Heart right ventricle (tissue), 16 donors: ENCODE measurements at regions not wholly inside any gene's neighbourhood (a gene's known extent, or its start where the extent isn't known, plus 50 kb on each side); places are given as distances from the start of the nearest gene placed in this dataset.

Experiments
- ATAC-seq, 8 donors: fragments of 200-7000 bp; cut with Tn5 transposase; one replicate each; pipeline ENCODE4 v1.9.1; 2020; ENCODE audit warnings: mild to moderate bottlenecking in 8 of 8, moderate library complexity in 8 of 8, moderate number of reproducible peaks in 1 of 8
- DNase-seq, 2 donors: peaks; one replicate each; pipeline ENCODE4 v3.0.0-alpha.2; 2020
- H3K27ac ChIP-seq, 10 donors: fragments of 200-600 bp; sonication (generic) in 2 of 10; one replicate each; pipeline versions ENCODE4 v1.5.0 to v1.8.0; 2020 to 2022; ENCODE audit warnings: mild to moderate bottlenecking in 3 of 10
- H3K27me3 ChIP-seq, 7 donors: fragments of 200-600 bp; one replicate each; pipeline ENCODE4 v1.8.0; 2021 to 2022; ENCODE audit warnings: mild to moderate bottlenecking in 2 of 7
- H3K36me3 ChIP-seq, 9 donors: fragments of 200-600 bp; sonication (generic) in 1 of 9; one replicate each; pipeline versions ENCODE4 v1.5.0 to v1.8.0; 2020 to 2022; ENCODE audit warnings: mild to moderate bottlenecking in 2 of 9
- H3K4me1 ChIP-seq, 9 donors: fragments of 200-600 bp; sonication (generic) in 1 of 9; one replicate each; pipeline versions ENCODE4 v1.5.0 to v1.8.0; 2020 to 2022; ENCODE audit warnings: mild to moderate bottlenecking in 4 of 9
- H3K4me3 ChIP-seq, 10 donors: fragments of 200-600 bp; sonication (generic) in 2 of 10; one replicate each; pipeline versions ENCODE4 v1.5.0 to v1.8.0; 2020 to 2022; ENCODE audit warnings: mild to moderate bottlenecking in 7 of 10, moderate library complexity in 2 of 10
- H3K9me3 ChIP-seq, 11 donors: fragments of 200-600 bp in 10 of 11; sonication (generic) in 2 of 11; one replicate each; pipeline versions ENCODE4 v1.5.0 to v1.8.0; 2013 to 2022; ENCODE audit warnings: mild to moderate bottlenecking in 2 of 11, control low read depth in 1 of 11, moderate library complexity in 1 of 11
- WGBS, 2 donors: extraction: QIAGEN DNeasy Blood & Tissue Kit; methylation state at CpG; one replicate each; pipeline ENCODE4 v1.1.7; 2013; ENCODE audit warnings: inconsistent platforms in 1 of 2; 5-methylcytosine and 5-hydroxymethylcytosine counted together
- intact Hi-C, 10 donors: fragments of 100-400 bp; cut with DNase I; formaldehyde crosslinking; loops; one replicate each; pipeline versions ENCODE4 v1.11.1 to v1.14.2; 2022
- TF ChIP-seq, protein P1 (sequence below), 9 donors: fragments of 200-600 bp; sonication (generic) in 2 of 9; IDR thresholded peaks; one replicate each; pipeline versions ENCODE4 v1.5.0 to v1.8.0; 2021 to 2022; ENCODE audit warnings: antibody characterized with exemption in 9 of 9, mild to moderate bottlenecking in 5 of 9, moderate library complexity in 1 of 9
- donor health status: Arrhythmogenic right ventricular cardiomyopathy.
- donor health status: ischemic (EF 13 %, LVEDD 7.1; RV severe dilation, severe dysfunction).
- donor health status: healthy with polysubstance abuse.
- donor health status: DM: no; HTN: yes; CAD: no.
- donor health status: DM: no; HTN: no; CAD: no.
- donor health status: ischemic (EF 25% LVEDD 6.9; RV normal size, moderate dysfunction).
- donor health status: ischemic (EF 25% LVEDD 5.7; RV mildly dilated, moderate dysfunction).
- donor health status: healthy.
- donor health status: DM: yes; HTN: yes; CAD: no.
- donor health status: Ischemic cardiomyopathy.
- donor health status: ischemic (EF 35%, LVEDD 5.7; RV mildly dilated, moderate dysfunction).
- donor health status: nonischemic (EF 11% LVEDD 7.7; RV severe dilation, severe dysfunction).
- donor health status: DM: yes; HTN: yes; CAD: no.
- donor health status: PGD.
- donor health status: ischemic (EF 29% LVEDD 5.4; RV normal size, mild dysfunction).
- donor health status: nonischemic (EF 23%, LVEDD 6.1; RV moderate dilation, normal function).

DNA sequence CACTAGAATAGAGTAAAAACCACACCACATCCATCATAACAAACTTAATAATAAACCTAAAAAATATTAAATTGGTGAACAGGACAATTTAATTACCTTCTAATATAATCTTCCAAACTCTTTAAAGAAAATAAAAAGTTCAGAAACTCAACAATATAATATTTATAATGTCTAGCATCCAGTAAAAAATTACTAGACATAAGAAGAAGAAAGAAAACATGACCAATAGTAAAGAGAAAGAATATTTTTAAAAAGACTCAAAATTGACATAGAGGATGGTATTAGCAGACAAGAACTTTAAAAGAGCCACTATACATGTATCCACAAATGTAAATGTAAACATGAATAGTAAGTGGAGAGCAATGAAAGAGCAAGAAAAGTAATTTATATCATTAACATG lies 388.4 kb downstream of the TFEC start:
- TF ChIP-seq, protein P1, sequence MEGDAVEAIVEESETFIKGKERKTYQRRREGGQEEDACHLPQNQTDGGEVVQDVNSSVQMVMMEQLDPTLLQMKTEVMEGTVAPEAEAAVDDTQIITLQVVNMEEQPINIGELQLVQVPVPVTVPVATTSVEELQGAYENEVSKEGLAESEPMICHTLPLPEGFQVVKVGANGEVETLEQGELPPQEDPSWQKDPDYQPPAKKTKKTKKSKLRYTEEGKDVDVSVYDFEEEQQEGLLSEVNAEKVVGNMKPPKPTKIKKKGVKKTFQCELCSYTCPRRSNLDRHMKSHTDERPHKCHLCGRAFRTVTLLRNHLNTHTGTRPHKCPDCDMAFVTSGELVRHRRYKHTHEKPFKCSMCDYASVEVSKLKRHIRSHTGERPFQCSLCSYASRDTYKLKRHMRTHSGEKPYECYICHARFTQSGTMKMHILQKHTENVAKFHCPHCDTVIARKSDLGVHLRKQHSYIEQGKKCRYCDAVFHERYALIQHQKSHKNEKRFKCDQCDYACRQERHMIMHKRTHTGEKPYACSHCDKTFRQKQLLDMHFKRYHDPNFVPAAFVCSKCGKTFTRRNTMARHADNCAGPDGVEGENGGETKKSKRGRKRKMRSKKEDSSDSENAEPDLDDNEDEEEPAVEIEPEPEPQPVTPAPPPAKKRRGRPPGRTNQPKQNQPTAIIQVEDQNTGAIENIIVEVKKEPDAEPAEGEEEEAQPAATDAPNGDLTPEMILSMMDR (IDR thresholded peaks at IDR 0.05): no peak
- no peak overlapping the region for H3K4me3 ChIP-seq
- no peak for DNase-seq
- H3K27ac ChIP-seq: no peak overlapping the region
- H3K4me1 ChIP-seq: no peaks in the 10 kb centered on the region
- no peaks in the 10 kb centered on the region for H3K27me3 ChIP-seq
- intact Hi-C loops: no loop called here
- H3K9me3 ChIP-seq: peaks cover 0 to 39% (median 5%) of the 10 kb centered on the region in 11 donors
- no peaks in the 10 kb centered on the region for H3K36me3 ChIP-seq
- no peak for ATAC-seq

DNA sequence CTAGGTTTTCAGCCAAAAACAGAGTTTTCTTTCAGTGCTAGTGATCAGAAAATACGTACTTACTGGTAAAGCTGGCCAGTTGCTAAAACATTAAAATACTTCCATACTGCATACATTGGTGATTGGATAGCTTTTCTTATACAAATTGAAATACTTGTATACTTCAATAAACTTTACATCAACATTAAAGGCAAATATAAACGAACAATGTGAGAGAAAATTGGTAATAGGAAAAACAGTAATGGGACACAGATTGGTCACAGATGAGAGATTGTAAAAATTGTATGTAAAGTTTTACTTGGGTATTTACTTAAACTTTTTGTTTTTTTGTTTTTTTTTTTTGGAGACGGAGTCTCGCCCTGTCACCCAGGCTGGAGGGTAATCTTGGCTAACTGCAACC lies 391.7 kb downstream of the TFEC start:
- ATAC-seq: no peak
- Histone ChIP-seq H3K9me3 (peaks cover 0 to 22% (median 5%) of the 10 kb centered on the region in 11 donors), H3K27ac (no peak overlapping the region), H3K4me1 (no peaks in the 10 kb centered on the region), H3K36me3 (no peaks in the 10 kb centered on the region), H3K4me3 (no peak overlapping the region), H3K27me3 (no peaks in the 10 kb centered on the region)
- DNase-seq: no peak
- intact Hi-C loops: no loop called here
- 88 to 91% methylated on average over 4 of the region's 4 CpGs for WGBS, 2 donors
- TF ChIP-seq, protein P1 (IDR thresholded peaks at IDR 0.05): no peak

DNA sequence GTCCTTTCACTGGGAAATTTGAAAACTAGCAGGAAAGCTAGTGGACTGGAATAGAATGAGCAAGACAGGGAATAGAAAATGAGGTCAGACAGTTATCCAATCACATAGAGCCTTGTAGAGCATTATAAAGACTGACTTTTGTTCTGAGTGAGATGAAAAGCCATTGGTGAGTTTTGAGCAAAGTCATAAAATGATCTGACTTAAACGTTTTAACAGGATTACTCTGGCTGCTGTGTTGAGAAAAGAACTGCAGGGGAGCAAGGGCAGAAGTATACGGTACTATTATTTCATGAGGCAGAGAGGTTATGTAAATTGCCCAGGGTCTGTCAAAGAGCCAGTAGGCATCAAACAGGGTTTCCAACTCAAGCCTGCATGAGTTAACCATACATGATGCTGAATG lies 393.4 kb downstream of the TFEC start:
- TF ChIP-seq, protein P1 (IDR thresholded peaks at IDR 0.05): no peak
- intact Hi-C loops: no loop called here

DNA sequence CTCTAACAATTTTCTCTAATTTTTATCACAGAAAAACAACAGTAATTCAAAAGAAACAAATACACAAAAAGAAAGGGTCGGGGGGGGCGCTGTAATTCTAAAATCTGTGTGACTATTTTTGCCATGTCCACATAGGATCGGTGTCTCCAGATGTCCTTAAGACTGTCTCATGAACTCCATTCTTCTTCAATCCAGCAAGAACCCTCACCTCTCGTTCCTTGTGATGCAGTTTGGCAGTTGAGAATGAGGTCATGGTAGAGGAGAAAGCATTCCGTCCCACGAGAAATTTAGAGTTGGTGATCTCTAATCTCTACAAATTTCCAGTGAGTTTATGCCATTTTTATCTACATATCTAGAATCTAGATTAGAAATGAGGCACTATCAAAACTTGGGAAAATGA lies 394.7 kb downstream of the TFEC start:
- intact Hi-C loops: no loop called here
- no peaks in the 10 kb centered on the region for H3K9me3 ChIP-seq
- ATAC-seq: no peak
- no peaks in the 10 kb centered on the region for H3K27me3 ChIP-seq
- H3K27ac ChIP-seq: no peak overlapping the region
- H3K36me3 ChIP-seq: no peaks in the 10 kb centered on the region
- TF ChIP-seq, protein P1 (IDR thresholded peaks at IDR 0.05): no peak
- 60 to 72% methylated on average over 6 of the region's 6 CpGs for WGBS, 2 donors
- H3K4me1 ChIP-seq: no peaks in the 10 kb centered on the region
- H3K4me3 ChIP-seq: no peak overlapping the region
- DNase-seq: no peak

More for the DNA sequence above, 393.4 kb downstream of the TFEC start:
- ATAC-seq: no peak
- 65% methylated on average over 2 of the region's 2 CpGs for WGBS, 2 donors
- H3K36me3 ChIP-seq: no peaks in the 10 kb centered on the region
- no peak for DNase-seq
- H3K27ac ChIP-seq: no peak overlapping the region
- H3K9me3 ChIP-seq: peaks cover 0 to 11% (median 3%) of the 10 kb centered on the region in 11 donors
- H3K27me3 ChIP-seq: no peaks in the 10 kb centered on the region
- no peak overlapping the region for H3K4me3 ChIP-seq
- H3K4me1 ChIP-seq: no peaks in the 10 kb centered on the region

DNA sequence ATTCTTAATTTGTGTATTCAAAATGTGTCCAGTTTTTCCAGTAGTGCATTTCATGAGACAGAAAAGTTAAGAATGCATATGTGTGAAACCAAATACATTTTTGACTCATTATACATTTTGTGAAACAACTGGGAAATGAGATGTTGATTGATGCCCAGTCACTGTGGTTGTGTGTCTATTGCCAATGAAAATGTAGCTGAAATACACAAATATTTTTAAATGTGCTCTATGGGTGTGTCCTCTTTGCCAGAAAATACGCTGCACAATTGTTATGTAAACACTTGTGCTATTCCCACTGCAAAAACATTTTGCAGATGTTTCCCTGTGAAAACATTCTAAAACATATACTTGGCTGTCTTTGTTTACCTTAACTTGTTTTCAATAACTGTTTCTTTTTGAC lies 395.2 kb downstream of the TFEC start:
- WGBS, 2 donors: 33 to 66% methylated on average over 1 of the region's 1 CpG
- H3K9me3 ChIP-seq: no peaks in the 10 kb centered on the region
- no peak overlapping the region for H3K27ac ChIP-seq
- intact Hi-C loops: no loop called here
- DNase-seq: no peak
- no peaks in the 10 kb centered on the region for H3K27me3 ChIP-seq
- no peak overlapping the region for H3K4me3 ChIP-seq
- no peaks in the 10 kb centered on the region for H3K4me1 ChIP-seq
- no peaks in the 10 kb centered on the region for H3K36me3 ChIP-seq
- no peak for ATAC-seq
- TF ChIP-seq, protein P1 (IDR thresholded peaks at IDR 0.05): no peak
